HEK293 (cell line): ENCODE measurements at regions not wholly inside any gene's neighbourhood (a gene's known extent, or its start where the extent isn't known, plus 50 kb on each side); places are given as distances from the start of the nearest gene placed in this dataset.

ENCODE experiments used
- CTCF ChIA-PET: fragments of 350-600 bp; formaldehyde crosslinking; extraction: SDS; loops from one replicate; lab custom pipeline; 2021; ENCODE audit warnings: antibody characterized with exemption; lab: Yijun Ruan, JAX
- POLR2A ChIA-PET: fragments of 300-600 bp; formaldehyde crosslinking; extraction: SDS; loops from one replicate; lab custom pipeline; 2020; ENCODE audit warnings: antibody characterized with exemption, inconsistent platforms; lab: Yijun Ruan, JAX
- H3K27ac ChIP-seq: fragments of 200-500 bp; sonication (Bioruptor generic); 2 replicates; pipeline ENCODE4 v1.5.1; 2014; ENCODE audit warnings: low read depth, low read length, control low read depth, inconsistent platforms; ENCODE audit errors: extremely low read depth
- H3K36me3 ChIP-seq, 2 experiments: fragments of 200-500 bp in 1 of 2; sonication (Bioruptor generic) in 1 of 2; 1 replicate in 1 of 2; 2 replicates in 1 of 2; pipeline ENCODE4 v1.5.1; 2014 to 2017; ENCODE audit warnings: inconsistent platforms in 2 of 2, low read length in 2 of 2; ENCODE audit not compliant: control insufficient read depth in 2 of 2, insufficient read depth in 1 of 2
- H3K4me1 ChIP-seq: fragments of 200-500 bp; sonication (Bioruptor generic); 2 replicates; pipeline ENCODE4 v1.5.1; 2014; ENCODE audit warnings: mild to moderate bottlenecking, low read length, inconsistent platforms; ENCODE audit not compliant: control insufficient read depth, insufficient read depth
- H3K4me3 ChIP-seq: 2 replicates; pipeline ENCODE4 v1.5.1; 2011; ENCODE audit warnings: low read depth, mild to moderate bottlenecking, control low read depth, low read length, moderate library complexity
- H3K9me3 ChIP-seq: fragments of 200-500 bp; sonication (Bioruptor generic); 2 replicates; pipeline ENCODE4 v1.5.1; 2014; ENCODE audit warnings: low read depth, low read length, inconsistent platforms; ENCODE audit not compliant: control insufficient read depth, insufficient read depth
- BCL11B ChIP-seq: fragments of 450-650 bp; formaldehyde crosslinking; IDR thresholded peaks from 2 replicates; pipeline ENCODE4 v1.5.1; 2016; ENCODE audit warnings: low read depth, missing biosample characterization, missing genetic modification characterization
- GLI2 ChIP-seq: fragments of 450-650 bp; formaldehyde crosslinking; IDR thresholded peaks from 2 replicates; pipeline ENCODE4; 2017; ENCODE audit warnings: missing biosample characterization, missing genetic modification characterization, low read depth, borderline replicate concordance
- SP7 ChIP-seq: fragments of 450-650 bp; formaldehyde crosslinking; IDR thresholded peaks from 2 replicates; pipeline ENCODE4 v1.5.1; 2016; ENCODE audit warnings: missing biosample characterization, missing genetic modification characterization
- TCF7L2 ChIP-seq: IDR thresholded peaks from 2 replicates; pipeline ENCODE4 v1.6.1; 2011; ENCODE audit warnings: low read depth, mild to moderate bottlenecking, inconsistent platforms, low read length, moderate library complexity, borderline replicate concordance
- YY2 ChIP-seq: fragments of 450-650 bp; formaldehyde crosslinking; IDR thresholded peaks from 2 replicates; pipeline ENCODE4 v1.5.1; 2016; ENCODE audit warnings: missing biosample characterization, missing genetic modification characterization
- ZBTB7A ChIP-seq: fragments of 450-650 bp; formaldehyde crosslinking; IDR thresholded peaks from 2 replicates; pipeline ENCODE4 v1.5.1; 2016; ENCODE audit warnings: low read depth, missing biosample characterization, missing genetic modification characterization
- ZNF121 ChIP-seq: fragments of 450-650 bp; formaldehyde crosslinking; IDR thresholded peaks from 2 replicates; pipeline ENCODE4 v1.5.1; 2016; ENCODE audit warnings: missing biosample characterization, missing genetic modification characterization
- ZNF211 ChIP-seq: fragments of 450-650 bp; formaldehyde crosslinking; IDR thresholded peaks from 2 replicates; pipeline ENCODE4 v1.5.1; 2016; ENCODE audit warnings: low read depth, missing biosample characterization, missing genetic modification characterization
- ZNF24 ChIP-seq: fragments of 450-650 bp; formaldehyde crosslinking; IDR thresholded peaks from 2 replicates; pipeline ENCODE4 v1.5.1; 2016; ENCODE audit warnings: missing biosample characterization, missing genetic modification characterization
- ZNF394 ChIP-seq: fragments of 450-650 bp; formaldehyde crosslinking; IDR thresholded peaks from 2 replicates; pipeline ENCODE4 v1.5.1; 2016; ENCODE audit warnings: missing biosample characterization, missing genetic modification characterization, mild to moderate bottlenecking, moderate library complexity, borderline replicate concordance
- ZNF548 ChIP-seq: fragments of 450-650 bp; formaldehyde crosslinking; IDR thresholded peaks from 2 replicates; pipeline ENCODE4 v1.5.1; 2016; ENCODE audit warnings: missing biosample characterization, missing genetic modification characterization
- ZNF561 ChIP-seq: fragments of 450-650 bp; IDR thresholded peaks from 2 replicates; pipeline ENCODE4 v1.5.1; 2018; ENCODE audit warnings: missing biosample characterization, missing genetic modification characterization, borderline replicate concordance
- ZNF660 ChIP-seq: fragments of 450-650 bp; IDR thresholded peaks from 2 replicates; pipeline ENCODE4 v1.5.1; 2018; ENCODE audit warnings: missing biosample characterization, mild to moderate bottlenecking, missing genetic modification characterization
- TF ChIP-seq, protein P1 (sequence below): fragments of 450-650 bp; formaldehyde crosslinking; IDR thresholded peaks from 2 replicates; pipeline ENCODE4 v1.5.1; 2016; ENCODE audit warnings: missing biosample characterization, missing genetic modification characterization
- TF ChIP-seq, protein P2 (sequence below): fragments of 450-650 bp; formaldehyde crosslinking; IDR thresholded peaks from 2 replicates; pipeline ENCODE4 v1.5.1; 2017; ENCODE audit warnings: missing biosample characterization, missing genetic modification characterization
- TF ChIP-seq, protein P3 (sequence below): fragments of 450-650 bp; formaldehyde crosslinking; IDR thresholded peaks from 2 replicates; pipeline ENCODE4 v1.5.1; 2016; ENCODE audit warnings: missing biosample characterization, missing genetic modification characterization, borderline replicate concordance
- TF ChIP-seq, protein P4 (sequence below): fragments of 450-650 bp; formaldehyde crosslinking; IDR thresholded peaks from 2 replicates; pipeline ENCODE4 v1.5.1; 2016; ENCODE audit warnings: missing biosample characterization, missing genetic modification characterization
- TF ChIP-seq, protein P5 (sequence below): fragments of 450-650 bp; formaldehyde crosslinking; IDR thresholded peaks from 2 replicates; pipeline ENCODE4 v1.5.1; 2016; ENCODE audit warnings: missing biosample characterization, missing genetic modification characterization
- TF ChIP-seq, protein P6 (sequence below): fragments of 450-650 bp; formaldehyde crosslinking; IDR thresholded peaks from 2 replicates; pipeline ENCODE4 v1.5.1; 2016; ENCODE audit warnings: missing biosample characterization, missing genetic modification characterization, borderline replicate concordance

DNA sequence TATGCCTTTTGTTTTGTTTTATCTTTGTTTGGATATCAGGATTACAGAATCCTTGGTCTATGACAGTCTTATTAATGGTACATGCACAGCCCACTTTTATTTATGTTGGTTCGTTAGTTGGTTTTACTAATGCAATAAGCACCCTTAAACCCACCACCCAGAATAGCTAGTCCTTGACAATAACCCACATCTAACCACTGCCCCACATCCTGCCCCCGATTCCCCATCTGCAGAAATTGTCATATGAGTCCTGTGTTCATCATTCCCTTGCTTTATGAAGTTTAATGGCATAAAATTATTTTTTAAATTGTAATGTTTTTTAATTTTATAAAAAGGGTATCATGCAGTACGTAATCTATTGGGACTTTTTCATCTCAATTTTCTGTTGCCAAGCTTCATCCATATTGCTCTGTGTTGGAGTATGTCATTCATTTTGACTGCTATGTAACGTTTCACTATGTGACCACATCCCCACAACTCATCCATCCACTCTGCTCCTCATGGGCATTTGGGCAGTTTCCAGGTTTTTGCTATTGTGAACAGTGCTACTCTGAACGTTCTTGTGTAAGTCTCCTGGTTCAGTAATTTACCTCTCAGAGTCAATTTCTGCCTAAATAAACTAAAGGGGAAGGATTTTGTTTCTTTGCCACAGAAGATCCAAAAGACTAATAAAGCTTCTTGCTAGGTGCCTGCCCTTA, 150.4 kb downstream of the MRPL14 start:
- TF ChIP-seq ZNF394 (tag by site-specific recombination) = no peak
- TF ChIP-seq ZNF660 = no peak
- TF ChIP-seq SP7 (tag by site-specific recombination) = no peak
- no peak for TF ChIP-seq ZBTB7A
- TF ChIP-seq, protein P1, sequence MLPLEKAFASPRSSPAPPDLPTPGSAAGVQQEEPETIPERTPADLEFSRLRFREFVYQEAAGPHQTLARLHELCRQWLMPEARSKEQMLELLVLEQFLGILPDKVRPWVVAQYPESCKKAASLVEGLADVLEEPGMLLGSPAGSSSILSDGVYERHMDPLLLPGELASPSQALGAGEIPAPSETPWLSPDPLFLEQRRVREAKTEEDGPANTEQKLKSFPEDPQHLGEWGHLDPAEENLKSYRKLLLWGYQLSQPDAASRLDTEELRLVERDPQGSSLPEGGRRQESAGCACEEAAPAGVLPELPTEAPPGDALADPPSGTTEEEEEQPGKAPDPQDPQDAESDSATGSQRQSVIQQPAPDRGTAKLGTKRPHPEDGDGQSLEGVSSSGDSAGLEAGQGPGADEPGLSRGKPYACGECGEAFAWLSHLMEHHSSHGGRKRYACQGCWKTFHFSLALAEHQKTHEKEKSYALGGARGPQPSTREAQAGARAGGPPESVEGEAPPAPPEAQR (tag by site-specific recombination) = no peak
- TF ChIP-seq ZNF121 (tag by site-specific recombination) = no peak
- TF ChIP-seq ZNF24 (tag by site-specific recombination) = no peak
- no peak for TF ChIP-seq YY2 (tag by site-specific recombination)
- no peak for TF ChIP-seq ZNF211 (tag by site-specific recombination)
- no peak for TF ChIP-seq TCF7L2
- TF ChIP-seq ZNF561 (tag by site-specific recombination) = no peak
- TF ChIP-seq GLI2 (tag by site-specific recombination) = no peak
- TF ChIP-seq, protein P2, sequence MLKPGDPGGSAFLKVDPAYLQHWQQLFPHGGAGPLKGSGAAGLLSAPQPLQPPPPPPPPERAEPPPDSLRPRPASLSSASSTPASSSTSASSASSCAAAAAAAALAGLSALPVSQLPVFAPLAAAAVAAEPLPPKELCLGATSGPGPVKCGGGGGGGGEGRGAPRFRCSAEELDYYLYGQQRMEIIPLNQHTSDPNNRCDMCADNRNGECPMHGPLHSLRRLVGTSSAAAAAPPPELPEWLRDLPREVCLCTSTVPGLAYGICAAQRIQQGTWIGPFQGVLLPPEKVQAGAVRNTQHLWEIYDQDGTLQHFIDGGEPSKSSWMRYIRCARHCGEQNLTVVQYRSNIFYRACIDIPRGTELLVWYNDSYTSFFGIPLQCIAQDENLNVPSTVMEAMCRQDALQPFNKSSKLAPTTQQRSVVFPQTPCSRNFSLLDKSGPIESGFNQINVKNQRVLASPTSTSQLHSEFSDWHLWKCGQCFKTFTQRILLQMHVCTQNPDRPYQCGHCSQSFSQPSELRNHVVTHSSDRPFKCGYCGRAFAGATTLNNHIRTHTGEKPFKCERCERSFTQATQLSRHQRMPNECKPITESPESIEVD (tag by site-specific recombination) = no peak
- TF ChIP-seq, protein P3, sequence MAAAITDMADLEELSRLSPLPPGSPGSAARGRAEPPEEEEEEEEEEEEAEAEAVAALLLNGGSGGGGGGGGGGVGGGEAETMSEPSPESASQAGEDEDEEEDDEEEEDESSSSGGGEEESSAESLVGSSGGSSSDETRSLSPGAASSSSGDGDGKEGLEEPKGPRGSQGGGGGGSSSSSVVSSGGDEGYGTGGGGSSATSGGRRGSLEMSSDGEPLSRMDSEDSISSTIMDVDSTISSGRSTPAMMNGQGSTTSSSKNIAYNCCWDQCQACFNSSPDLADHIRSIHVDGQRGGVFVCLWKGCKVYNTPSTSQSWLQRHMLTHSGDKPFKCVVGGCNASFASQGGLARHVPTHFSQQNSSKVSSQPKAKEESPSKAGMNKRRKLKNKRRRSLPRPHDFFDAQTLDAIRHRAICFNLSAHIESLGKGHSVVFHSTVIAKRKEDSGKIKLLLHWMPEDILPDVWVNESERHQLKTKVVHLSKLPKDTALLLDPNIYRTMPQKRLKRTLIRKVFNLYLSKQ = no peak
- TF ChIP-seq, protein P4, sequence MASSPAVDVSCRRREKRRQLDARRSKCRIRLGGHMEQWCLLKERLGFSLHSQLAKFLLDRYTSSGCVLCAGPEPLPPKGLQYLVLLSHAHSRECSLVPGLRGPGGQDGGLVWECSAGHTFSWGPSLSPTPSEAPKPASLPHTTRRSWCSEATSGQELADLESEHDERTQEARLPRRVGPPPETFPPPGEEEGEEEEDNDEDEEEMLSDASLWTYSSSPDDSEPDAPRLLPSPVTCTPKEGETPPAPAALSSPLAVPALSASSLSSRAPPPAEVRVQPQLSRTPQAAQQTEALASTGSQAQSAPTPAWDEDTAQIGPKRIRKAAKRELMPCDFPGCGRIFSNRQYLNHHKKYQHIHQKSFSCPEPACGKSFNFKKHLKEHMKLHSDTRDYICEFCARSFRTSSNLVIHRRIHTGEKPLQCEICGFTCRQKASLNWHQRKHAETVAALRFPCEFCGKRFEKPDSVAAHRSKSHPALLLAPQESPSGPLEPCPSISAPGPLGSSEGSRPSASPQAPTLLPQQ (tag by site-specific recombination) = no peak
- TF ChIP-seq BCL11B (tag by site-specific recombination) = no peak
- TF ChIP-seq ZNF548 (tag by site-specific recombination) = no peak
- TF ChIP-seq, protein P5, sequence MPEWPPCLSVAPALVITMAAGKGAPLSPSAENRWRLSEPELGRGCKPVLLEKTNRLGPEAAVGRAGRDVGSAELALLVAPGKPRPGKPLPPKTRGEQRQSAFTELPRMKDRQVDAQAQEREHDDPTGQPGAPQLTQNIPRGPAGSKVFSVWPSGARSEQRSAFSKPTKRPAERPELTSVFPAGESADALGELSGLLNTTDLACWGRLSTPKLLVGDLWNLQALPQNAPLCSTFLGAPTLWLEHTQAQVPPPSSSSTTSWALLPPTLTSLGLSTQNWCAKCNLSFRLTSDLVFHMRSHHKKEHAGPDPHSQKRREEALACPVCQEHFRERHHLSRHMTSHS (tag by site-specific recombination) = no peak
- TF ChIP-seq, protein P6, sequence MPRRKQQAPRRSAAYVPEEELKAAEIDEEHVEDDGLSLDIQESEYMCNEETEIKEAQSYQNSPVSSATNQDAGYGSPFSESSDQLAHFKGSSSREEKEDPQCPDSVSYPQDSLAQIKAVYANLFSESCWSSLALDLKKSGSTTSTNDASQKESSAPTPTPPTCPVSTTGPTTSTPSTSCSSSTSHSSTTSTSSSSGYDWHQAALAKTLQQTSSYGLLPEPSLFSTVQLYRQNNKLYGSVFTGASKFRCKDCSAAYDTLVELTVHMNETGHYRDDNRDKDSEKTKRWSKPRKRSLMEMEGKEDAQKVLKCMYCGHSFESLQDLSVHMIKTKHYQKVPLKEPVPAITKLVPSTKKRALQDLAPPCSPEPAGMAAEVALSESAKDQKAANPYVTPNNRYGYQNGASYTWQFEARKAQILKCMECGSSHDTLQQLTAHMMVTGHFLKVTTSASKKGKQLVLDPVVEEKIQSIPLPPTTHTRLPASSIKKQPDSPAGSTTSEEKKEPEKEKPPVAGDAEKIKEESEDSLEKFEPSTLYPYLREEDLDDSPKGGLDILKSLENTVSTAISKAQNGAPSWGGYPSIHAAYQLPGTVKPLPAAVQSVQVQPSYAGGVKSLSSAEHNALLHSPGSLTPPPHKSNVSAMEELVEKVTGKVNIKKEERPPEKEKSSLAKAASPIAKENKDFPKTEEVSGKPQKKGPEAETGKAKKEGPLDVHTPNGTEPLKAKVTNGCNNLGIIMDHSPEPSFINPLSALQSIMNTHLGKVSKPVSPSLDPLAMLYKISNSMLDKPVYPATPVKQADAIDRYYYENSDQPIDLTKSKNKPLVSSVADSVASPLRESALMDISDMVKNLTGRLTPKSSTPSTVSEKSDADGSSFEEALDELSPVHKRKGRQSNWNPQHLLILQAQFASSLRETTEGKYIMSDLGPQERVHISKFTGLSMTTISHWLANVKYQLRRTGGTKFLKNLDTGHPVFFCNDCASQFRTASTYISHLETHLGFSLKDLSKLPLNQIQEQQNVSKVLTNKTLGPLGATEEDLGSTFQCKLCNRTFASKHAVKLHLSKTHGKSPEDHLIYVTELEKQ (tag by site-specific recombination) = no peak
- no peak overlapping the region for H3K27ac ChIP-seq
- H3K4me3 ChIP-seq = no peak overlapping the region
- ChIA-PET CTCF (interaction anchor here (0.7 kb wide), 1 partner anchor 13 kb away, joined by 3 read pairs; no protein-coding TSS in a partner anchor), POLR2A (no interaction called here)
- no peaks in the 10 kb centered on the region for H3K36me3 ChIP-seq
- H3K4me1 ChIP-seq = no peaks in the 10 kb centered on the region
- H3K9me3 ChIP-seq = no peaks in the 10 kb centered on the region
